SU-DHL-6 (cell line): ENCODE measurements at regions not wholly inside any gene's neighbourhood (a gene's known extent, or its start where the extent isn't known, plus 50 kb on each side); places are given as distances from the start of the nearest gene placed in this dataset.

ENCODE experiments used
- EZH2phosphoT487 ChIP-seq: fragments of 200-600 bp; sonication (generic), shearing (Covaris generic); conservative IDR thresholded peaks from 2 replicates; pipeline ENCODE4 v1.6.1; 2018; ENCODE audit warnings: mild to moderate bottlenecking, antibody characterized with exemption, low read length, moderate library complexity, mixed read lengths
- TF ChIP-seq, protein P1 (sequence below): fragments of 200-600 bp; sonication (generic); IDR thresholded peaks from one replicate; pipeline ENCODE4 v1.5.1; 2017; ENCODE audit warnings: antibody characterized with exemption, mild to moderate bottlenecking, low read length, moderate library complexity; ENCODE audit not compliant: insufficient read depth, poor library complexity, severe bottlenecking

GRCh38 chr1:221641811-221642210, 100.1 kb downstream of the DUSP10 start:
- TF ChIP-seq, protein P1, sequence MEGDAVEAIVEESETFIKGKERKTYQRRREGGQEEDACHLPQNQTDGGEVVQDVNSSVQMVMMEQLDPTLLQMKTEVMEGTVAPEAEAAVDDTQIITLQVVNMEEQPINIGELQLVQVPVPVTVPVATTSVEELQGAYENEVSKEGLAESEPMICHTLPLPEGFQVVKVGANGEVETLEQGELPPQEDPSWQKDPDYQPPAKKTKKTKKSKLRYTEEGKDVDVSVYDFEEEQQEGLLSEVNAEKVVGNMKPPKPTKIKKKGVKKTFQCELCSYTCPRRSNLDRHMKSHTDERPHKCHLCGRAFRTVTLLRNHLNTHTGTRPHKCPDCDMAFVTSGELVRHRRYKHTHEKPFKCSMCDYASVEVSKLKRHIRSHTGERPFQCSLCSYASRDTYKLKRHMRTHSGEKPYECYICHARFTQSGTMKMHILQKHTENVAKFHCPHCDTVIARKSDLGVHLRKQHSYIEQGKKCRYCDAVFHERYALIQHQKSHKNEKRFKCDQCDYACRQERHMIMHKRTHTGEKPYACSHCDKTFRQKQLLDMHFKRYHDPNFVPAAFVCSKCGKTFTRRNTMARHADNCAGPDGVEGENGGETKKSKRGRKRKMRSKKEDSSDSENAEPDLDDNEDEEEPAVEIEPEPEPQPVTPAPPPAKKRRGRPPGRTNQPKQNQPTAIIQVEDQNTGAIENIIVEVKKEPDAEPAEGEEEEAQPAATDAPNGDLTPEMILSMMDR = no peak
- no peak for TF ChIP-seq EZH2phosphoT487
